Adrenal gland (tissue), 9 donors: ENCODE measurements at regions not wholly inside any gene's neighbourhood (a gene's known extent, or its start where the extent isn't known, plus 50 kb on each side); places are given as distances from the start of the nearest gene placed in this dataset.

Source experiments
- DNase-seq, 7 donors: peaks; one replicate each; pipeline ENCODE4 v3.0.0-alpha.2; 2019 to 2020
- H3K27ac ChIP-seq, 5 donors: fragments of 200-600 bp; sonication (generic) in 4 of 5; 1 replicate in 3 of 5; 2 replicates in 2 of 5; pipeline versions ENCODE4 v1.5.1 to v1.8.0; 2016 to 2020; ENCODE audit warnings: mild to moderate bottlenecking in 1 of 5
- H3K27me3 ChIP-seq: fragments of 200-600 bp; 2 replicates; pipeline ENCODE4 v1.8.0; 2021
- H3K36me3 ChIP-seq, 2 donors: fragments of 200-600 bp; replicated peaks in 1 of 2; 1 replicate in 1 of 2; 2 replicates in 1 of 2; pipeline versions ENCODE4 v1.5.1 to v1.8.0; 2018 to 2022
- H3K4me1 ChIP-seq, 2 donors: fragments of 200-600 bp; replicated peaks in 1 of 2; 1 replicate in 1 of 2; 2 replicates in 1 of 2; pipeline versions ENCODE4 v1.5.1 to v1.8.0; 2018 to 2021
- H3K4me3 ChIP-seq, 4 donors: fragments of 200-600 bp; sonication (generic) in 3 of 4; one replicate each; pipeline ENCODE4 v1.5.1; 2016 to 2018
- H3K9me3 ChIP-seq, 3 donors: fragments of 200-600 bp; sonication (generic) in 1 of 3; replicated peaks in 1 of 3; 1 replicate in 2 of 3; 2 replicates in 1 of 3; pipeline versions ENCODE4 v1.5.1 to v1.8.0; 2016 to 2021
- CTCF ChIP-seq, 6 experiments: fragments of 450-650 bp in 4 of 6; fragments of 200-600 bp in 2 of 6; sonication (generic) in 1 of 6; IDR thresholded peaks; 1 replicate in 5 of 6; 2 replicates in 1 of 6; pipeline versions ENCODE4 v1.5.1 to v1.8.0; 2016 to 2021; ENCODE audit warnings: antibody characterized with exemption in 6 of 6, mild to moderate bottlenecking in 2 of 6, moderate library complexity in 1 of 6
- POLR2A ChIP-seq, 2 donors: fragments of 450-650 bp; IDR thresholded peaks; one replicate each; pipeline ENCODE4 v1.6.1; 2017; ENCODE audit warnings: antibody characterized with exemption in 2 of 2, mild to moderate bottlenecking in 2 of 2, moderate library complexity in 1 of 2
- WGBS, 4 donors: extraction: QIAGEN DNeasy Blood & Tissue Kit in 2 of 4; methylation state at CpG; one replicate each; pipeline versions ENCODE4 v1.1.5 to v1.1.7; 2013 to 2017; 5-methylcytosine and 5-hydroxymethylcytosine counted together
- intact Hi-C, 2 donors: fragments of 100-400 bp; cut with DNase I; formaldehyde crosslinking; loops; one replicate each; pipeline versions ENCODE4 v1.14.1 to v1.15.0; 2022 to 2023
- donor health status: healthy with polysubstance abuse.
- donor health status: Bipolar disorder and iron deficiency.
- donor health status: DM: yes; HTN: yes; CAD: no.
- donor health status: DM: no; HTN: no; CAD: no.
- donor health status: DM: no; HTN: no; CAD: no.

DNA sequence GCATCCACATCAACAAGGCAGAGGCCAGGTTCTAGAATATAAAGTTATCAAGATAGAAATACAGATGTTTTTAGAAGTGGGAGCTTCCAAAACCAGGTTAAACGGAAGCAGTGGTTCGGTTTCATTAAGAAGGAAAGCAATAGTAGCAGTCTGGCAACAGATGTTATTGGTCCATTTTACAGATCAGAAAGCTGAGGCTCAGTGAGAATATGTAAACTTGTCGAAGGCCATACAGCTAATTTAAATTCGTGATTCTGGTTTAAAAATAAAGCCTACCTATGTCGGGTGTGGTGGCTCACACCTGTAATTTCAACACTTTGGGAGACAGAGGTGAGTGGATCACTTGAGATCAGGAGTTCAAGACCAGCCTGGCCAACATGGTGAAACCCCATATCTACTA, 160.6 kb downstream of the ARRDC3 start:
- WGBS, 4 donors, result 85 to 93% (median 88%) methylated on average over 5 of the region's 5 CpGs
- Histone ChIP-seq H3K9me3 (no peaks in the 10 kb centered on the region), H3K27me3 (no peaks in the 10 kb centered on the region), H3K36me3 (no peaks in the 10 kb centered on the region), H3K4me3 (no peak overlapping the region), H3K27ac (no peak overlapping the region), H3K4me1 (no peaks in the 10 kb centered on the region)
- intact Hi-C loops, result no loop called here
- DNase-seq, result no peak
- TF ChIP-seq POLR2A (IDR thresholded peaks at IDR 0.05), result no peak
- no peak for TF ChIP-seq CTCF (IDR thresholded peaks at IDR 0.05)

DNA sequence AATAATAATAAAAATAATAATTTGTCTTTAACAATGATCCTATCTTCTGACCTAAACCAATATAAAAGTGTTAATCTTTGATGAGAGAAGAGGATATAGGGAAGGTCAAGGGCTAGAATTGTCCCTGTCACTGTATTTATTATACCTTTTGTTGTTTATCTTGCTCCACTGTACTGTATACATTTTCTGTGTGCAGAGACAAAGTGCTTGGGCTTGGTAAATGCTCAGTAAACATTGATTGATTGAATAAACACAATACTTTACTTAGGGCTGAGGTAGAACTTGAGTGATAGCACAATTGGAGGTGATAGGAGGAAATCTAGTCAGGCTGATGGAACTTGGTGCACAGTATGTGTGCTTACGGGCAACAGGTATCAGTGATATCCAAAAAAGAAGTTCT, 161.2 kb downstream of the ARRDC3 start:
- no peak overlapping the region for H3K4me3 ChIP-seq
- DNase-seq, result no peak
- intact Hi-C loops, result no loop called here
- H3K4me1 ChIP-seq, result no peaks in the 10 kb centered on the region
- no peak overlapping the region for H3K27ac ChIP-seq
- TF ChIP-seq CTCF (IDR thresholded peaks at IDR 0.05) (no peak), POLR2A (IDR thresholded peaks at IDR 0.05) (no peak)
- H3K36me3 ChIP-seq, result no peaks in the 10 kb centered on the region
- WGBS, 4 donors, result 96 to 100% (median 97%) methylated on average over 1 of the region's 1 CpG
- no peaks in the 10 kb centered on the region for H3K27me3 ChIP-seq
- H3K9me3 ChIP-seq, result no peaks in the 10 kb centered on the region

DNA sequence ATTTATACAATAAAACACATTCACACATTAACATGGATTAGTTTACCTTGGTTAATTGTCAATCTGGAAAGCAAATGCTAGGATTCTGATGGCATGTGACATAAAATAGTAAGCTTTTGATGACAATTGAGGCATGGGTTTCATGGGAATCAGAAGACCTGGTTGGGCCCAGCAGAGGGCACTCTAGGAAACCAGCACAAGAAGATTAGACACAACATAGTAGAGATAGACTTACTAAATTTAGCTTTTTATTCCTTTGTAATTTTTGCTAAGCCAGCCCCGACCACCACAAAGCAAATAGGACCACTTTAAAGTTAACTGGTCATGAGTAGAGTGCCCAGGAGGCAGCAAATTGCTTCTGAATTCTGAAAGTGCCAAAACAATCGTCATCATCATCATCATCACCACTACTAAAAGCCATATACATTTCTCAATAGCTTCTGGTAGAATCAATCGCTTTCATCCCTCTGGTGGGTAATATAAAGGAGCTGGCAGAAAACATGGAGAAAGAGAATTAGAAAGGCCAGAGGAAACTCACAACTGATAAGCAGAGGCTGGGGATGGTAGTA, 163.2 kb downstream of the ARRDC3 start:
- no peak overlapping the region for H3K27ac ChIP-seq
- H3K36me3 ChIP-seq, result no peaks in the 10 kb centered on the region
- peak in 4 of 6 experiments; percentile 27 to 33 (median 30) for TF ChIP-seq CTCF (IDR thresholded peaks at IDR 0.05)
- TF ChIP-seq POLR2A (IDR thresholded peaks at IDR 0.05), result no peak
- H3K9me3 ChIP-seq, result no peaks in the 10 kb centered on the region
- no peak overlapping the region for H3K4me3 ChIP-seq
- intact Hi-C loops, result no loop called here
- peak in 5 of 7 donors; percentile 28 to 65 (median 29) for DNase-seq
- H3K27me3 ChIP-seq, result no peaks in the 10 kb centered on the region
- H3K4me1 ChIP-seq, result no peaks in the 10 kb centered on the region
- WGBS, 4 donors, result 88 to 94% (median 92%) methylated on average over 3 of the region's 3 CpGs

GRCh38 chr5:91219091-91219802, 163.9 kb downstream of the ARRDC3 start:
- TF ChIP-seq CTCF (IDR thresholded peaks at IDR 0.05) (no peak), POLR2A (IDR thresholded peaks at IDR 0.05) (no peak)
- H3K27ac ChIP-seq, result peak overlapping the region in 2 of 5 donors; percentile 12 to 37
- DNase-seq, result peak in 5 of 7 donors; percentile 26 to 60 (median 40)
- no peak overlapping the region for H3K4me3 ChIP-seq
- H3K9me3 ChIP-seq, result no peaks in the 10 kb centered on the region
- H3K4me1 ChIP-seq, result no peaks in the 10 kb centered on the region
- WGBS, 4 donors, result 58 to 73% (median 66%) methylated on average over 5 of the region's 5 CpGs
- H3K27me3 ChIP-seq, result no peaks in the 10 kb centered on the region
- H3K36me3 ChIP-seq, result no peaks in the 10 kb centered on the region
- intact Hi-C loops, result no loop called here
